Right forelimb (tissue), 1 donor: ENCODE measurements at regions not wholly inside any gene's neighbourhood (a gene's known extent, or its start where the extent isn't known, plus 50 kb on each side); places are given as distances from the start of the nearest gene placed in this dataset.
"Not testable (repeated sequence)": the region's sequence is repeated elsewhere in the genome, so short reads cannot be mapped to it uniquely, and the experiment has no call there.

ENCODE experiments used
- DNase-seq: peaks from one replicate; pipeline ENCODE4 v3.0.0-alpha.2; 2018

DNA sequence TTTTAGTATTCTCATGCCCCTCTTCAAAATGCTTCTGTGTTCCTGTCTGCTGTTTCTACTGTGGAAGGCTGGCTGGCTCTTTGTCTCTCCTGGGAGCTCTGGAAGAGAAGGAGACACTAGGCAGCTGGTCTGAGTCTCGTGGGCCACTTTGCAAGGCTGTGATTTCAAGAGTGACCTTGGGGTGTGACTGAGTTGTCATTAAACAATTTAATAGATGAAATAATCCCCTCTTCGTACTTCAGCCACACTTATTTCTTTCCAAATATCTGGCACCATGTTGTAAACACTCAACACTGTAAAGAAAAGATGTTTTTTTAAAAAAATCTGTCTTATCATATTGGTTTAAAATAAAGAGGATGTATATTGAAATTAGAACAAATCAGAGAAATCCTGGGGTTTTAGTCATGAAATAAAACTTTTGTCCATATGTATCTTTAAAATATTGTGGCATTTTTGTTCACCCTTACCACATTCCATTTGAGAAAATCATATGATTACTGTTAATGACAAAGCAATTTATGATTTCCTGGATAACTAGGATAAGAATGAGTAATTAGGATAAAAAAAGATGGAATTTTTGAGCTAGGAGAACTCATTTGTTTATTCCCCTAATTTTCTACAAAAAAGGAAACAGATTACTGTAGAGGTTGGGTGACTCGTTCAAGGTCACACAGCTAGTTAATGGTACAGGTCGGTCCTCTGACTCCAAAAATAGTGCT lies 200.8 kb downstream of the MAT2B start:
- DNase-seq, result no peak

DNA sequence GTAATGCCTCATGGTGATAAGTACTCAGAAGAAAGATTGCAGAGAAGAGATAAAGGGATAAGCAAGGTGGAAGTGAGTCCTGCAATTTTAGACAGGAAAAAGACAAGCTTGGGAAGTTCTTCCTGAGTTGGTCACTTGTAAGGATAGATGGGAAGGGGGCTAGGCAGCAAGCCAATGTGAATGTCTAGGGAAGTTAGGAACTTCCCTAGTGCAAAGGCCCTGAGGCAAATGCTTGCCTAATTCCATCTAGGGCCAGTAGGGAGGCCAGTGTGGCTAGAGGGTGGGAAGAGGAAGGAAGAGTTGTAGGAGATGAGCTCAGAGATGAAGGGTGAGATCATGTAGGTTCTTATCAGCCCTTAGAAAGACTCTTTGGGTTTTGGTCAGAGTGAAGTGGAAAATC lies 206.6 kb downstream of the MAT2B start:
- no peak for DNase-seq

DNA sequence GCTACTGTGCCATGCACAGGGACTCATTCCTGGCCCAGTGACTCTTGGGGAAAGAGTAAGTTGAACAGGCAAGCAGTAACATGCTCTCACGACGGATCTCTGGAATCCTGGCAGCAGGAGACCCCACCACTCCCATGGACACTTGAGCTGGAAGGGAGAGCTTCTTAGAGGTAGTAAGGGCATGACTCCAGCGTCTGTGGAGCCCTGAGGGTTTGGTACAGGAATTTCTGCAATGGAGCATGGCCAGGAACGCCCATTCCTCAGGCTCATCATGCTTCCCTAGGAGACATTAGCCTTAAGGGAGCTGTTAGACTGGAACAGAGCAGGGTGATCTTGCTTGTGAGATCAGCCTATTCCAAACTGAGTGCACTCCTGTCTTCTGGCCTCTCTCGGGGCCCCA lies 212.9 kb downstream of the MAT2B start:
- no peak for DNase-seq

DNA sequence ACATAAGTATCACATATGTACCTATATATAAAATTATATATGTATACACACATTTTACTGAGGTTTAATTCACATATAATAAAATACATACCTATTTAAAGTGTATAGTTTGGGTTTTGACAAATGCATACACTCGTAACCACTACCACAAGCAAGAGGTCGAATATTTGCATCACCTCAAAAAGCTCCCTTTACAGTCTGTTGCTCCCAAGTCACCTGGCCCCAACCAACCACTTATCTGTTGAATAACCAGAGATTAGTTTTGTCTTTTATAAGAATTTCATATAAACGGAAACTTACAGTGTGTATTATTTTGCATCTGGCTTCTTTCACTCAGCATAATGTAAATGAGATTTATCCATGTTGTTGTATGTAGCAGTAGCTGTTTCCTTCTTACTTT lies 218.9 kb downstream of the MAT2B start:
- DNase-seq, result no peak

DNA sequence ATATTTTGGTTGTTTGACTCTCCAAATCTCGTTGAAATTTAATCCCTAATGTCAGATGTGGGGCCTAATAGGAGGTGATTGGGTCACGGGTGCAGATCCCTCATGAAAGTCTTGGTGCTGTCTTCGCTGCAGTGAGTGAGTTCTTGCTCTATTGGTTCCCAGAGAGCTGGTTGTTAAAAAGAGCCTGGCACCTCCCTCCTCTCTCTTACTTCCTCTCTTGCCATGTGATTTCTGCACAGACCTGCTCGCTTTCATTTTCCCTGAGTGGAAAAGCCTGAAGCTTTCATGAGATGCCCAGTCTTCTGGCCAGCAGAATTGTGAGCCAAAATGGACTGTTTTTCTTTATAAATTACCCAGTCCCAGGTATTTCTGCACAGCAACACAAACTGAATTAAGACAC lies 221.6 kb downstream of the MAT2B start:
- DNase-seq, result no peak

DNA sequence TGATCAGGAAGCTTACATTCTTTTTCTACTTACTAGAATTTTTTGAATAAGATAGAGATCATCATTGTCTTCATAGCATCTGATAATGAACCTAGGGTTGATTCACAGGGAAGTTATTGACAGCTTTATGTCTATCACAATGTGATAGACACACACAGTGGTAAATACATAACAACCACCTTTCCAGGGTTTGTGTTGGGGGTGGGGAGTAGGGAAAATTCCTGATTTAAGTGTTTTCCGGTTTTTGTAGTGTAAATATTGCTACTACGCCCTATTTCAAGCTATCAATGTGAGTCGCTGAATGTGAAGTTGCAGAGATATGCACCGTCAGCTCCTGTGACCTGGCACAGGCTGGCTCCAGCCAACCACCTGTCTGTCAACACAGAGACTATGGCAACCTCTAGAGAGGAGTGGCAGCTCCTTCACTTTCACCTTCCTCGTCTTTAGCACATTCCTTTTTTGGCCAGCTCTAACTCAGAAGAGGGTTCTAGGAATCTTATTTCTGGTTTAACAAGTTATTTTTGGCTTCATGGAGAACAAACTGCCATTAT lies 224.9 kb downstream of the MAT2B start:
- DNase-seq, result no peak

DNA sequence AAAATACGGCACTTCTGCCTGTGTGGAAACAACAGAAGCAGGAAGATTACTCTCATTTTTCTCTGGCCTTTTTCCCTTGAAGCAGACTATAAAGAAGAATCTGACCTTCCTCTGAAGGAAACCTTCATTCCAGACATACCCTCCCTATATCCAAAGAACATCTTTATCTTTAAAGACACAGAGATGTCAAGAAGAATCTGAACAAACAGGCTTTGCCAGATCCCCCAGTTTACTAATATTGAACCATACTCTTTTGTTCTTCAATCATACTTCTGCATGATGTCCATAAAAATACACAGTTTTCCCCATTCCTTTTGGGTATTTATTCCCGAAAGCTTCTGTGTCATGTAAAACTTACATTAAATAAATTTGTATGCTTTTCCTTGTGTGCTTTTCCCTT lies 225.8 kb downstream of the MAT2B start:
- DNase-seq, result no peak

DNA sequence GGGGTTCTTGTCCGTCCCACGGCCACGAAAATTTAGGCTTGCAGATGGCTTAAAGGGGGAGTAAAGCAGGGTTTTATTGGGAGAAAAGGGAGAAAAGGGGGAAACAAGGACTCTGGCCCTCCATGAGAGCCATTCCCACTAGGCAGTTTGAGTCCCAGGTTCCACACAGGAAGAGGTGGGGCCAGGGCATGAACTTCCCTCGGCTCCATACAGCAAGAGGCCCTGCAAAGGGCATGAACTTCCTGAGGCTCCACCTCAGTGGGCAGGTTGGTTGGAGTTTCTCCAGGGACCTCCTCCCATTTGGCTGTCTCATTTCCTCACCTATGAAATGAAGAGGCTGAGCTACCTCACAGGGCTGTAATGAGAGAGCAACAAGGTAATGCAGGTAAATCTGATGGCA lies 229.7 kb downstream of the MAT2B start:
- no peak for DNase-seq

DNA sequence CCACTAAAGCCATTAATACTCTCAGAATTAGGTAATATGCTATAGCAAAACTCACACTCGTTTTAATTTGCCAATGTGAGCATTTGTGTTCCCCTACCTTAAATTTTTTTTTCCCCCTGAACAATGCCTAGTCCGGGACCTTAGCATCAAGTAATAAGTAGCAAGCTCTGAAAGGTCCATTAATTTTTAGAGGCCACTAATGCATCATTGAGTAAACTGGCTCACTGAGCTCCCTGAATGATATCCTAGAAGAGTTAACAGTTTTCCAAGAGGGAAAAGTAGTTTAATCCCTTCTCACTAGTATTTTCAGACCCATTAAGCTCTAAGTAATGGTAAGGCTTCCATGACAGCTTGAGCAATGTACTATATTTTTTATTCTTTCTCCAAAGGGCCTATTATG lies 242.2 kb downstream of the MAT2B start:
- no peak for DNase-seq

DNA sequence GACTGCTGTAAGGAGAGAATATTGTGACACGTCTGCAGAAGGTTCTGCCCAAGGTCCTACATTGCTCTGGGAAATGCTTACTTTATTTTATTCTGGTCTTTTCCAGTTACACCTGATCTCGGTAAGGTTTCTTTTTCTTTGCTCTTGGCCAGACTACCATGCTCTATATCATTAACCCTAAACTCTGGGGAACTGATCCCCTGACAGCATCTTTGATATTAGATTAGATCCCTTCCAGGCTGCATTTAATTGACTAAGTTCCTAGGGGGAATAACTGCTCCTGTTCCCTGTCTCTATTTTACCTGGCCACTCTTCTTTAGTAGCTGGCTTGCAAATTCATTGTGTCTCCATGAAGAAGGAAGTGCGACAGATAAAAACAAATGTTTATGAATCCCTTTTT lies 243.5 kb downstream of the MAT2B start:
- no peak for DNase-seq

DNA sequence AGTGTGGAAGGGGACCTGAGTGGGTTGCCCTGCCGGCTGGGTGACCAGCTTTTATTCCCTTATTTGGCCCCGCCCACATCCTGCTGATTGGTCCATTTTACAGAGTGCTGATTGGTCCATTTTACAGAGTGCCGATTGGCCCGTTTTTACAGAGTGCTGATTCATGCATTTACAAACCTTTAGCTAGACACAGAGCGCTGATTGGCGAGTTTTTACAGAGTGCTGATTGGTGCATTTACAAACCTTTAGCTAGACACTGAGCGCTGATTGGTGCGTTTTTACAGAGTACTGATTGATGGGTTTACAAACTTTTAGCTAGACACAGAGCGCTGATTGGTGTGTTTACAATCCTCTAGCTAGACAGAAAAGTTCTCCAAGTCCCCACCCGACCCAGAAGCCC lies 245.0 kb downstream of the MAT2B start:
- DNase-seq, result not testable (repeated sequence)

DNA sequence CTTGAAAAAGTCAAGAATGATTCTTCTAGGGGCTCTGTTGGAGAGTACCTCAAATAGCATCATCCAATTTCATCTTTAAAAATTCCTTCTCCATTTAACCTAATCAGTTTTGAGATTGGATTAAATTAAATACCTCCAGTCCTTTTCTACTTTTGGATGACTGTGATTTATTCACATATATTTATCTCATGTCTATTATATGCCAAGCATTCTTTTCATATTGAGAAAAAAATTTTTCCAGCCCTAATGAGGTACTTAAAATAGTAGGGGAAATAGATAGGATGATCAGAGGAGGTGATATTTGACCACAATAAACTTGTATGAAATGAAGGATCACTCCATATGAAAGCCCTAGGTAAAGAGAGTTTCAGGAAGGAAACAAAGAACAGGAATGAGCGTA lies 250.1 kb downstream of the MAT2B start:
- DNase-seq, result no peak

DNA sequence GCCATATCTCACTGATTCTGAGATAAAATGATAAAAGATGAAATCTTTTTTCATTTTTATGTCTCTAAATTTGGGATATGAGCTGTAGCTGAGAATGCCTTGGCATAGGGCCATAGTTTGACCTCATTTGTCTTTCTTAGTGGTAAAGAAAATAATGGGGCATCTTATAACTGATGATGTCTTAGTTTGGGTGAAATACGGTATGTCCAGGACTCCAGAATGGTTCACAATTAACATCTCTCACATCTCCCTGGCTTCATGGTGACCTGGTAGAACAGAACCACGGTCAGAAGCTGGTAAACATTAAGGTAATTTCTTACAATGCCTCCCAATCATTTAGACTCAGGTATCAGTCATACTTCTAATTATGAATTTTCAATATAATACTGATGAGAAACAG lies 250.8 kb downstream of the MAT2B start:
- no peak for DNase-seq

DNA sequence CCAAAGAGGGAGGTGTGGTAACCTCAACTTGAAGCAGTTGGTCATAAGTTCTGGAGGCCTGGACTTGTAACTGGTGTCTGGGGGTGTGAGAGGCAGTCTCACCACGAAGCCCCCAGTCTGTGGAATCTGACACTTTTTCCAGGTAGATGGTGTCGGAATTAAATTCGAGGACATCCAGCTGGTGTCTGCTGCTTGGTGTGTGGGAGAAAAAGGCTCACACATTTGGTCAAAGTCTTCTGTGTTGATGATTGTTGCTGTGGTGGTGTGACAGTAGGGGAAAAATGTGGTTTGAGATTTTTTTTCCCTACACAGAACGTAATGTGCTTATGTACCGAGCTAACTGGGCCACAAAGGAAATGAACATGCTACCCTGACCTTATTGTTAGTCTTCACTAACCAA lies 251.9 kb downstream of the MAT2B start:
- no peak for DNase-seq

DNA sequence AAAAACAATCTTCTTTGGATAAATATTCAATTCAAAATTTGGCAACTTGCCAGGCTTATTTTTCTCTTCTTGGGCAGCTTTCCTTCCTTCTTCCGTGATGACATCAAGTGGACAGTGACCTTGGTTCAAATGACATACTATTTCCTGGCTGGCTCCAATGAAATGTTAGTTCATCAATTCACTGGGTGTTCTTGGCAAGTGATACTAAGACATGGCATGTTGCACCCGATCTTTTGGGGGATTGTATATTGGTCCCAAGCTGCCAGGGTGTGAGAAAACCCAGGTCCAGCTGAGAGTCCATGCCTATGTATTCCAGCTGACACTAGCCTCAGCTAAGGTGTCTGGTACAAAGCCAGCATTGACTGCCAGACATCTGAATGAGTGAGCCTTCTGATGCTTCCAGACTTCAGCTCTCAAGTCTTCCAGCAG lies 252.9 kb downstream of the MAT2B start:
- no peak for DNase-seq

DNA sequence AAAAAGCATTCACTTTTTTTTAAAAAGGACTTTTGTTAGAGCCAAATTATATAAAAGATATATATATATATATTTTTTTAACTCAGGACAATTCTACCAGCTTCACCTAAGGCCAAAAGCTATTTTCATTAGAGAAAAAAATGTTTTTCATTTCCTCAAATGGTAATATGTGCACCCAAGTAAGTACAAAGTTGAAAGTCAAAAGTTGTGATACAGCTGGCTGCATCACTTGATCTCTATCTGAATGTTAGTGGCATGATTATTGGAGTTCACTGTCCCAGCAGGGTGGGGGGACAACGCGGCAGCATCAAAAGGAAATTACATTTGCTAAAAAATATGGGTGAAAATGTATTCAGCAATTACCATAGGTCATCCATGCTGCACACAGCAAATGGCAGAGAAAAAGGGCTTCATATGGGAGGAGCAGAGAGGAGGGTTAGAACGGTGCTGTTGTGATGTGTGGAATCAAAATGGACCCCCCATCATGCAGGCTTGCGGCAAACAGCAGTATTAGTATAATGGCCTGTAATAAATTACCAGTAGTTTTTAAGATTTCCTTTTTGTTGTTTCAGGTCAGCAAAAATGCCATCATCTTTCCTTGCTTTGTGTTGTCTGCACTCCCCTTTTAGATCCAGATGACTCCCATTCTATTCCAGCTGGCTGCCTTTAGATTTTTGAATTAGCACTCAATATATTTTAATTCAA lies 253.7 kb downstream of the MAT2B start:
- DNase-seq, result no peak

DNA sequence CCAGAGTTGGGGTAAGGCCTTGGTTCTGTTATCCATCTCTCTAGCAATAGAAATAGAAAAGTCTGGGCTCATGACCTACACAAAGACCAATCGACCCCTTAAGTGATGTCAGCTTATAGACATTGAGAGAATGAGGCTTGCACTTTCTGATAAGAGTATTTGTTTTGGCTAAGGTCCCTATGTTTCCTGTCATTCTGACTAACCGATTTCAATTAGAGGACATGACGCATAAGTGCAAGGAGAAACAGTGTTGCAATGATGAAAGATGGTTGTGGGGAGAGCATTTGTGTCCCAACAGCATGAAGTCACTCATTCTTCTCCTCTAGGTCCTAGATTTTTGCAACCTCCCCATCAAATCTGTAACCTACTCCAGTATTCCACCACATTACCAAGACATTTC lies 255.1 kb downstream of the MAT2B start:
- no peak for DNase-seq

DNA sequence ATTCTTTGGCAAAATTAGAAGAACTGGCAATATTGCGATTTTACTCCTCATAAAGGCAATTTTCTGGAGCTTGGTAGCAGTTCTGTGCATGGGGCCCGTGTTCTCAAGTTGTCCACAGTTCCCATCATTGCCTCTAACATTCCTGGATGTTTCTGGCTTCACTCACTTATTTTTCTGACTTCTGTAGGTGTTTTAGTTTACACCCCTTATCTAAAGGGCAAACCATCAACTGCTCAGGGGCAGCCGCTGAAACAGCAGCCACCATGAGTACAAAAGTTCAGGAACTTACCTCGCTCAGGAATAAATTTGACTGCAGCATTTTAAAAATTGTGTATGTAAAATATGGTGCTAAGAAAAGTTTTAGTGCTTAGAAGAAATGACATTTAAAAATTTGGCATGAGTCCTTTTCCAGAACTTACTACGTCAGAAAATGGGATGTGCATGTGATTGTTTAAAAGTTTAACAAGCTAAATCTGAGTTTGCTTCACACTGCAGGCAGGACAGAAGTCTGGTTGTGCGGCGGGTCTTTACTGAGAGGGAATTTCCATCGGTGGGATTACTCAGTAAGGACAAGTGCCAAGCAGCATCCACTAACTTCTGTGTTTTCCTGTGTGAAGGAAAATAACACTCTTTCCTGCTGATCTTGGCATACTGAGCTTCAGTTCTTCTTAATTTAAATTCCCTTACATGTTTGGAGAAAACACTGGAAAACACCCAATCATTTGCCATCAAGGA lies 261.7 kb downstream of the MAT2B start:
- no peak for DNase-seq

DNA sequence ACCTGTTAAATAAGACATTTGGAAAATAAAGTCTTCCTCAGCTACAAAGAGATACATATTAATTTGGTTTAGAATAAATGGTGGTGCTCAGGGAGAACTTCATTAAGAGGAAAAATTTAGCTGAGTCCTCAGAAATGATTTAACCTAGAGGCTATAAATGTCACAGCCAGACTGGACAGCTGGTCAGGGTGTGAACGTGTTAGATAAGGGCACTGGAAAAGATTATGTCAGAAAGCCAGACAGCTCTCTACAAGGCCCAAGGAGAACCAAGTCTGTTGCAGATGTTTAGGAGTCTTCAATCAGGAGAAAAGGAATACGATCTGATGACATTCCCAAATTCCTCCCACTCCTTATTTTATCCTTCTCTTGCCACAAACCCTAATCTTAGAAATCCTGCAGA lies 265.2 kb downstream of the MAT2B start:
- no peak for DNase-seq

DNA sequence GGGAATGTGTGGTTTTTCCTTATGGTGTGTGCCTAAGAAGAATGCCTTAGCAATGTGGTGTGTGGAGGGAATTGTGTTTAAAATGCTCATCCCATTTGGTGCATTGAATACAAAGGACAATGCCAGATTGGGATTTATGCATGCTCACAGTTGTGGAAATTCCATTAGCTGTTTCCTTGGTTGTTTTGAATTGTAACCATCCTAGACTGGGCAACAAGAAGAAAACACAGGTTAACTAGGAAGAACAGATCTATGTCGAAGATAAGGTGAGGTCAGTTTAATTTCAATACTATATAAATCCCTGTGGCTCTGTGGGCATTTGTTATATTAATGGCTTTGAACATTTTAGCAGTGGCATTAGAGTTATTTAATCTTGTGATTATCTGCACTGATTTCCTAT lies 266.8 kb downstream of the MAT2B start:
- no peak for DNase-seq

DNA sequence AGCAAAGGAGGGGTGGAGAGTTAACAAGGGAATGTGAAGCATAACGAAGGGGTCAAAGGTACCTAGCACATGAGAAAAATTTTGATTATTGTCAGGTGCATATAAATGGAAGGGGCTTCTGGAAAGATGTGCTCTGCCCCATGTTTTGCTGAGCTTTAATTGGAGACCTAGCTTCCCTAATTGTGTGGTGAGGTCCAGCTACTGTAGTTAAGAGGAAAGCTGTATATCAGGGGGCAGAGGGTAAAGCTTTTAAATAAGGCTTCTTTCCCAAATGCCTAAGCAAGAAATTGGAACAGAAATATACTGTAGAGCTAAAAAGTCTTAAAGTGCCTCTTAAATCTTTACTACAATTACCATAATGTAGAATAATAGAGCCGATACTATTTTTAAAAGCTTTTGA lies 267.2 kb downstream of the MAT2B start:
- no peak for DNase-seq

DNA sequence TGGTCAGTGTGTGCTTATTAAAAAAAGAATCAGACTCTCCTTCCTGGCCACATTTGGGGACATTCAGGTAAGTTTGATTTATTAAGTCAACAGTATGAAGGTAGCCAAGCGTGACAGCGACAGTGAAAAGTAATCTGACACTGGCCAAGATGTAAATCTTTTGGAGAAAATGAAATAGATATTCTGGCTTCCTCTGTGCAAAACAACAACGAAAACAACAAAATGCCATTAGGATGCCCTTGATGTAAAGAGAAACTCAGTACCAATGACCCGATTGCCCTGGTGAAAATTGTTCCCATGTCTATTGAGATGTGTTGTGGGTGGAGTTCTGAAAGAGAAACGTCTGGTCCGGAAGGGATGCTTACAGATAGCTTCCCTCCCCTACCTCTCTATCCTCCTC lies 267.8 kb downstream of the MAT2B start:
- DNase-seq, result no peak

DNA sequence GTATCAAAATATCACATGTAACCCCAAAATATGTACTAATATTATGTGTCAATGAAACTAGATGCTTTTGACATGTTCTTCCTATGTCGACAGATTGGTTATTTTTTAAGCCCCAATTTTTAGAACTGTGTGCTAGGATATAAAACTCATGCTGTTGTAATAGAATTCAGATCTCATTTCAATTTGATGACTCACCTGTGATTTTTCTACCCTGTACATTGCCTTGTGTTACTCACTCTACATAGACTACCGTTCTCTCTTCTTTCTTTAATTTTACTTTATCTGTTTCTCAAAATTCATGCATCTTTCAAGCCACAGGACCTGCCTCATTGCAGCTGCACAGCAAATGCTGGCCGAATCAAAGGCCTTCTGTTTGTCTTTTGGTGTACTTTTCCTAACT lies 284.5 kb downstream of the MAT2B start:
- no peak for DNase-seq

DNA sequence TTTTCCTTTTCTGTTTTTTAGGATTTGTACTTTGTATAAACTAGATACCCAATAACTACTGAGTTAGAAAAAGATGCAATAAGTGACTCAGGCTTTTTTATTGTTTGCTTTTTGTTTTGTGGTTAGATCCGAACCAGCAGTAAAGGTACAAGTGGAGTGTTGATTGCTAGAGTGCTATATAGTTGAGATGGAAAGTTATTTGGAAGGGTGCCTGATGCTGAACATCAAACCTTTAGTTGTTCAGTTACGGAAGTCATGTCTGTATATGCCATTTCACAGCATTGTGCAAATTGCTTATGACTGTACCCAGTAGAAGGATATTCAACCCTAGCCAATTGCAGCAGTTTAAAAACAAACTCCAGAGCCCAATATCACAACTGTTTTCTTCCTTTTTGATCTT lies 285.1 kb downstream of the MAT2B start:
- DNase-seq, result no peak
